Testis (tissue), 2 donors: ENCODE measurements at regions not wholly inside any gene's neighbourhood (a gene's known extent, or its start where the extent isn't known, plus 50 kb on each side); places are given as distances from the start of the nearest gene placed in this dataset.

Source experiments
- DNase-seq: peaks from one replicate; pipeline ENCODE4 v3.0.0-alpha.2; 2019
- H3K27ac ChIP-seq, 2 donors: fragments of 200-600 bp; sonication (generic); one replicate each; pipeline ENCODE4 v1.5.1; 2019
- H3K27me3 ChIP-seq: fragments of 200-600 bp; sonication (generic); one replicate; pipeline ENCODE4 v1.5.1; 2019
- H3K36me3 ChIP-seq: fragments of 200-600 bp; sonication (generic); one replicate; pipeline ENCODE4 v1.5.1; 2017; ENCODE audit warnings: low read depth; ENCODE audit errors: missing control alignments
- H3K4me1 ChIP-seq: fragments of 200-600 bp; sonication (generic); one replicate; pipeline ENCODE4 v1.5.1; 2019
- H3K4me3 ChIP-seq, 2 donors: fragments of 200-600 bp; sonication (generic); one replicate each; pipeline ENCODE4 v1.5.1; 2017 to 2019
- H3K9me3 ChIP-seq: fragments of 200-600 bp; sonication (generic); one replicate; pipeline ENCODE4 v1.5.1; 2017
- CTCF ChIP-seq, 3 experiments: fragments of 450-650 bp in 2 of 3; fragments of 200-600 bp in 1 of 3; sonication (generic) in 1 of 3; IDR thresholded peaks; one replicate each; pipeline ENCODE4 v1.5.1; 2016 to 2019; ENCODE audit warnings: antibody characterized with exemption in 3 of 3, mild to moderate bottlenecking in 2 of 3, moderate library complexity in 1 of 3
- POLR2A ChIP-seq: fragments of 450-650 bp; IDR thresholded peaks from one replicate; pipeline ENCODE4 v1.6.1; 2017; ENCODE audit warnings: antibody characterized with exemption, mild to moderate bottlenecking, moderate library complexity
- WGBS, 2 donors: methylation state at CpG; one replicate each; pipeline ENCODE4 v1.1.5; 2018; 5-methylcytosine and 5-hydroxymethylcytosine counted together
- intact Hi-C: fragments of 100-400 bp; cut with DNase I; formaldehyde crosslinking; loops from one replicate; pipeline ENCODE4 v1.15.1; 2023; ENCODE audit warnings: low total_unique reads

- intact Hi-C loops = no loop called here
- H3K9me3 ChIP-seq = no peaks in the 10 kb centered on the region
- no peaks in the 10 kb centered on the region for H3K27me3 ChIP-seq
- TF ChIP-seq POLR2A (no peak), CTCF (IDR thresholded peaks at IDR 0.05) (no peak)
- no peak for DNase-seq
- no peaks in the 10 kb centered on the region for H3K36me3 ChIP-seq
- H3K4me3 ChIP-seq = no peak overlapping the region
- WGBS, 2 donors = 88 to 91% methylated on average over 7 of the region's 7 CpGs
- H3K4me1 ChIP-seq = no peaks in the 10 kb centered on the region
- no peak overlapping the region for H3K27ac ChIP-seq
Measured at GRCh38 chr1:83776913-83777757, 221.8 kb downstream of the TTLL7 start.

GRCh38 chr1:83775977-83776603 lies 222.8 kb downstream of the TTLL7 start:
- Histone ChIP-seq H3K27me3 (no peaks in the 10 kb centered on the region), H3K4me1 (no peaks in the 10 kb centered on the region), H3K27ac (no peak overlapping the region), H3K9me3 (no peaks in the 10 kb centered on the region), H3K4me3 (no peak overlapping the region), H3K36me3 (no peaks in the 10 kb centered on the region)
- no peak for DNase-seq
- intact Hi-C loops = no loop called here
- WGBS, 2 donors = 93 to 94% methylated on average over 1 of the region's 1 CpG
- TF ChIP-seq POLR2A (no peak), CTCF (IDR thresholded peaks at IDR 0.05) (no peak)

GRCh38 chr1:83773059-83773458 lies 225.9 kb downstream of the TTLL7 start:
- H3K9me3 ChIP-seq = no peaks in the 10 kb centered on the region

GRCh38 chr1:83770319-83770661 lies 228.6 kb downstream of the TTLL7 start:
- Histone ChIP-seq H3K4me3 (no peak overlapping the region), H3K27ac (no peak overlapping the region), H3K27me3 (no peaks in the 10 kb centered on the region), H3K9me3 (no peaks in the 10 kb centered on the region), H3K4me1 (no peaks in the 10 kb centered on the region), H3K36me3 (no peaks in the 10 kb centered on the region)
- intact Hi-C loops = no loop called here
- TF ChIP-seq CTCF (IDR thresholded peaks at IDR 0.05) (no peak), POLR2A (no peak)
- DNase-seq = no peak

More at GRCh38 chr1:83773059-83773458, 225.9 kb downstream of the TTLL7 start:
- Histone ChIP-seq H3K27me3 (no peaks in the 10 kb centered on the region), H3K36me3 (no peaks in the 10 kb centered on the region), H3K4me3 (no peak overlapping the region), H3K27ac (no peak overlapping the region), H3K4me1 (no peaks in the 10 kb centered on the region)
- DNase-seq = no peak
- intact Hi-C loops = no loop called here
- no peak for TF ChIP-seq CTCF (IDR thresholded peaks at IDR 0.05)
- TF ChIP-seq POLR2A = no peak
- 82 to 85% methylated on average over 4 of the region's 4 CpGs for WGBS, 2 donors
